ENCODE measurements at regions not wholly inside any gene's neighbourhood (a gene's known extent, or its start where the extent isn't known, plus 50 kb on each side); places are given as distances from the start of the nearest gene placed in this dataset.
A peak's percentile ranks its signal among the peaks of the same experiment; 100 is the strongest.
"Not testable (repeated sequence)": the region's sequence is repeated elsewhere in the genome, so short reads cannot be mapped to it uniquely, and the experiment has no call there.

DNA sequence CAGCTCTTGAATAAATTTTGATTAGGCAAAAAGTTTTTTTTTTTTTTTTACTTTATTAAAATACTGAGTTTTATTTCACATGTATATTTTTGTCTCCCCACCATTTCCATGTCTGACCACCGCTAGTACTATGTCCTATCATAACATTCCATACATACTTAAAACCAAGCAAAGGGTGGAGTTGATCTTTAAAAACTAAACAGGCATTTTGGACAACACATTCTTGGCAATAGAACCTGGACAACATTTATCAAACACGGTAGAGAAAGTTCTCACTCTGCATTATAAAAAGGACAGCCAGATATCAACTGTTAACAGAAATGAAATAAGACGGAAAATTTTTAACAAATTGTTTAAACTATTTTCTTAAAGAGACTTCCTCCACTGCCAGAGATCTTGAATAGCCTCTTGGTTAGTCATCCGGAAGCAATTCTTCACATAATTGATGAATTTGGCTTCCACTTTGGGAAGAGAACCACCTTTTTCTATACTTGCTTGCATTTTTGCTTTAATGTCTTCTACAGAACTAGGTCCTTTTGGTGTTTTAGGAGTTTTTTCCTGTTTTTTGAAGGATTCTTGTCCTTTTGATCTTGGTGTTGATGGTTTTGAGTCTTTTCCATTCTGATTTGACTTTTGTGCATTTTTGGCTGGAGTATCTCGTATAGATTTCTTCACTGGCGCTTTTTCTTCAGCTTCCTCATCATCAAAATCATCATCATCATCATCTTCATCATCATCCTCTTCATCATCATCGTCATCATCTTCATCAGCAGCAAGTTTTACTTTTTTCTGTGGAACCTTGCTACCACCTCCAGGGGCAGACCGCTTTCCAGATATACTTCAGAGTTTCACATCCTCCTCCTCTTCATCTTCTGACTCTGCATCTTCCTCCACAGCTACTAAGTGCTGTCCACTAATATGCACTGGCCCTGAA, 58.7 kb downstream of the POU5F2 start:
- not testable (repeated sequence) for DNase-seq (ENCODE audit: low read depth)

DNA sequence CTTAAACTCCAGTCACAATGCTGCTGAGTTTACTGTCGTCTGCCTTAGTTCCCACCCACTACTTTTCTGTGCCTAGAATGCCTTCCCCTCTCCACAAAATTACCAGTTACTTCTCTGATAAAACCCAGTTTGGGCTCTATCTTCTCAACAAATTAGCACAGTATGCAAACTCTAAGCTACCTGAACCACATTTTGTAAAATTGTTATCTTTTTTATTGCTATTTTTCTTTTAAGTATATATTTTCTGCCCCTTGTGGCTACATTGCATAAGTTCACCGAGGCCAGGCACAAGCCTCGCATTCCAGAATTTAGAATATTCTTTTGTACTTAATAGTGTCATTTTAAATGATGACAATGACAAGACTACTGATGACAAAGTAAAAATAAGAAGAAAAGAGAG, 60.0 kb downstream of the POU5F2 start:
- DNase-seq (ENCODE audit: low read depth), result no peak

DNA sequence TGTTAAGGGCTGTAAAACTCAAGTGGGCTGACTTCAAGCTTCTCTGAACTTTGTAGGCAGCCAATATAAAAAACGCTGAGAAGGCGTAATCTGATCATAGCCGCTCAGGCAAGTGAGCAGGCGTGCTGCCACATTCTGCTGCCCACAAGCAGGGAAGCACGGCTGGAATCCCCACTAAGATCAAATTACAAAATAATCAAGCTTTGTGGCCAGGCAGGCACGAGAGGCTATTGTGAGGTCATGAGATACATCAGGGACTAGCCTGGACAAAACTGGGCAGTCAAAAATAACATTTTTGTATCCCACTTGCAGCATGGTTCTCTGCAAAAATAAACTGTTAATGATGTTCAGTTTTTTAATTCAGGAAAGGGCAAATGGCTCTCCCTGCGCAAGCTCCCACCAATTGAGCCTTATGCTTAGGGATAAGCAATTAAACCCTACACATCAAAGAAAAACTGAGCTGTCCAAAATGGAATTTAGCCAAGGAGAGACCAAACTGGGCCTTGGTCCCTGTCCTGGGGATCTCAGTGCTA, 64.0 kb downstream of the POU5F2 start:
- peak; percentile 90 for DNase-seq (ENCODE audit: low read depth)

DNA sequence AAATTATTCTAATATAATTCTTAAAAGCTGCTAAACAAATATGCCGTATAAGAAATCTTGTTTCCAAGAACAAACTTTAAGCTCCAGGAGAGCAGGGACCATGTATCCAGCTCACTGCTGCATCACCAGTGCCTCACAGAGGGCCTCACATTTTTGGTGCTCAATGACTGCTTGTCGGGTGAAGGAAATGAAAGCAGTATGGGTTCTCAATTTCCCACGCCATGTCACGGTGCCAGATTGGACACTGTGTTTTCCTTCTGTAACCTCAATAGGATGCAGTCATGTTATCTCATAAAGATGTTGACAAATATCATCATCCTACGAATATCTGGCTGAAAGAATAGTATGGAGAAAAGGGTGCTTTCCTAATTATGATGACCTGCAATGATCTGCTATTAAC, 64.7 kb downstream of the POU5F2 start:
- peak; percentile 9 for DNase-seq (ENCODE audit: low read depth)

DNA sequence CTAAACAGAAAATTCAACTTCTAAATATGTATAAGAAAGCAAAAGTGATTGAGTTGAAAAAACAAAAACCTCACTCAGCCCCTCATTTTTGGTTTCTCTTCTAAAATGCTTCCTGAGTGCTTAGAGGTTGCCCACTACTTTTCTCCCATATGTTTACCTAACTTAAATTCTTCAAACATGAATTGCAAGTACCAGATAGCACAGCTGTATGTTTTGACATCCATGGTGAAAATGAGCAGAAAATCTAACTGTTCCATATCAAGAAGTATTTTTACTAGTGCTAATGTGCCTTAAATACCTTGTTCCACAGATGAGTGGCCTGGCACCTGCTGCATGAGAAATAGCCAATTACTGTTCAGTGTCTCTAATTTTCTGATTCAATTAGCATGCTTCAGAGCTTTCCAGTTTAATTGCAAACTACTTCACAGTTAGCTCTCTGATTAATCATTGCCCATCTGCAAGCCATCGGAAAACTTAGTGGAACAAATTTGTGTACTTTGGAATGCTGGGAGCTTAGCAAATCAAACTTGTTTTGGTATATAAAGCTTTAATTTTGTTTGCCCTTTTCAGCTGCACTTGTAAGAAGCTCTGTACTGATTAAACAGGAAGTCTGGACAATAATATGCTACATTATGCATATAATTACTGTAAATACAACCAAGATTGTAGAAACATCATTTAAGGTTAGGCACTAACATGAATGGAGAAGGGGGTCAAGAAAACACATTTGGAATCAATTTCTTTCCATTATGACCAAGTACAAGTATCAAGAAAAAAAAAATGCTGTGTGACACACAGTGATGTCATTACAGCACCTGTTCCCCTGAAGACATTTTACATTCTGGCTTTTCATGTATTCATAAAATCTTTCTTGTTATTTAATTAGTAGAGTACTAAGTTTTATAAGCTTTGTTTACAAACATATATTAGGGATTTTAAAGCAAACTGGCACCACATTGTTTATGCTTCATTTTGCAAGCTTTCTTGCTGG, 65.6 kb downstream of the POU5F2 start:
- DNase-seq (ENCODE audit: low read depth), result no peak

DNA sequence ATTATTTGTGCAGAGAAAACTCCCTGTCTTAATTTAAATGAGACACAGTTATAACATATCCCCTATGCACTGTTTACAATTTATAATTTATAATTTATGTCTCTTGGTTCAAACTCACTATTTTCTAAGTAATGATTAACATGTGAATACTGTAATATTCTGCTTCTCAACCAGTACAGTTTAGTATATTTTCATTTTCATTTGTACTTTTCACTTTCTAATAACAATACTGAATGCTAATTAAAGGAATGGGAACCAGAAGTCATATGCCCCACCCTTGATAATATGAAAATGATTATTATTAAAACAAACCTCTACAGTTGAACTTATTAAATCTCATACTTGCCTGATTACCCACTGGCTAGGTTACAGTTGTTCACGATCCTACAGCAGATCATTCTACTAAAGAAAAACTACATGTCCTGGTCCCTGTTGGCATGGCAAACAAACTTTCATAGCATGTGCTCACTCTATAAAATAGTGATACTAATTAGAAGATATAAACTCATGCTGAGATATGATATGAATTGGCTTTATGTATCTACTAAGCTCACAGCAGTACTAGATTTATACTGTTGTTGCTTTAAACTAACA, 66.4 kb downstream of the POU5F2 start:
- no peak for DNase-seq (ENCODE audit: low read depth)

DNA sequence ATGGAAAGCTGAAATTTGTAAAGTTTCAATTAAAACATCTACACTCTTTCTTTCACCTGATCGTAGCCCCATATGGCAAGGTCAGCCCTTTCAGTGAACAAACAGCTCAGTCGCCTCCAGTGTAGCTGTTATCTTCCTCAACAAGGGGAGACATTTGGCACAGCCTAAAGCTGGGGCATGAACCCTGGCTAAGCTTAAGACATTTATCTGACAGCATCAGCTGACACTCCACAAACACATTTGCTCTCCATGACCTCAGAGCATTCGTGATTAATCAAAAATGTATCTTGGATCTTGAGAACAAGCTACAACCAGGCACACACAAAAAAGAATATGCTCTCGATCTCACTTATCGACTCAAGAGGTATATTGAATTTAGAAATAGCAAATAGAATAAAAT, 67.3 kb downstream of the POU5F2 start:
- no peak for DNase-seq (ENCODE audit: low read depth)

DNA sequence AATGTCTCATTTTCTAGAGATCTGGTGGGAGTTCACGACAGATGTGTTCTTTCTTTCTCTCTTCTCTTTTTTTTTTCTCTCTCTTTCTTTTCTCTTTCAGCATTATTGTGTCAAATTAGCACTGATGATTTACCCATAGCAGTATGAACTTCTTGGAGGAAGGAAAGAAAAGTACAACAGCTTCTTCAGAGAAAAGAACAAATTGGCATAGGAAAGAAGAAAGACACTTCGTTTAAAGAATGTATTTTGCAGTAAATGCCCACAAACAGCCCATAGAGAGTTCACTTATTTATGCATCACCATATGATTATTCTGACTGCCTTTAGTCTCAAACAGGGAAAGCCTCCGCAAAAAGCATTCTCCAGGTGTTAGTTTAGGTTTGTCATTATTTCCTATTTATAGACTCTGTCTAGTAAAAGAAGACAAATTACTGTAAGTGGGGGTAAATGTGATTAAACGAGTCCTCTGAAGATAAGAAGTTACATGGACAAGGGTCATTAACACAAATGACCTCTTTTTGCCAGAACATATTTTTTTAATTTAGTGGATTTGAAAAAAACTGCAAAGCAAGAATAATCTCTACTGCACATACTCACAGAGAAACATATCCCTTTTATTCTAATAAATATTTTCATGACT, 68.0 kb downstream of the POU5F2 start:
- DNase-seq (ENCODE audit: low read depth), result no peak

DNA sequence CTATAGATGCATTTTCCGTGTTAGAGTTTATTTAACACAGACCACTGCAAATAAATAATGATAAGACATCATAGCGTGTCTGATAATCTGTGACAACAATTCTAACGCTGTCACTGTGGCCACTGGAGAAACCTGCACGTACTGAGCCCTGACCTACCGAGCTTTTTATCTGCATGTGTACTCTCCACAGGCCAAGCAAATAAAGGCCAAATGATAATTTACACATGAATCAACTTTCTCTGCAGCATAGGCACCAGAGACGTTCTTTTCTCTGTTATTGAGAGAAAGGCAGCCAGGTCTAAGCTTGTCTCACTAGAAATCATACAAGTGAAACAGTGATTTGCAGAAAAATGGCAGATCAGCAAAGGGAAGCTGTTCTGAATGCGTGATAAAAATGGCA, 75.8 kb downstream of the POU5F2 start:
- DNase-seq (ENCODE audit: low read depth), result no peak

DNA sequence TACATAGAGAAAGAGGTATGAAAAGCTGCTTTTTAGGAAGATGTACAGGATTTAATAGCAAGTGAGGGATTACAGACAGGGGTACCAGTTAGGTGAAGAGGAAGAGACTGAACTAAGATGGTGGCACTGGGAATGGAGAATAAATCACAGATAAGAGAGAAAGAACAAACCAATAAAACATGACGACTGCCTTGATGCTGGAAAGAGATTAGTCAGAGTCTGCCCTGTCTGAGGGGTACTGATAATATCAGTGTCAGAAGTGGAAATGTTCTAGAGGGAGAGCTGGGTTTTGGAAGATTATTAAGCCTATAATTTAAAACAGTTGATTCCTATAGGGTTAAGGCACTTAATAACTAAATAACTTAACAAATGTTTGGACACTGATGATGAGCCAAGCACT, 77.7 kb downstream of the NR2F1 start:
- no peak for DNase-seq (ENCODE audit: low read depth)

DNA sequence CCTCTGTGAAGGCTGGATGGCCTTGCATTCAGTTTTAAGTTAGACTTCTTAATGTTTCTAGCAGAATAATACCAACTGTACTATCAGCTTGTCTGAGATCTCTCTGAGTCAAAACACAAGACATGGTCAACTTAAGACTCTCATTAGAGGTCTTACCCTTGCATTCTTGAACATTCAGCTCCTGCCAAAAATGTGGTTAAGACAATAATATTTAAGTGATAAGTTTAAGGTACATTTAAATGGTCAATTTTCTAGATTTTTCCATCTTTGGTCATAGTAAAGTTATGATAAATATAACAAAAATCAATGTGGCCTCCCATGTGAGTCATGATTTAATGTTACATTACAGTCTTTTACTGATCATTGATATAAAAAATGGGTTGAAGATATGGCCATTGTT, 75.0 kb downstream of the NR2F1 start:
- no peak for DNase-seq (ENCODE audit: low read depth)

DNA sequence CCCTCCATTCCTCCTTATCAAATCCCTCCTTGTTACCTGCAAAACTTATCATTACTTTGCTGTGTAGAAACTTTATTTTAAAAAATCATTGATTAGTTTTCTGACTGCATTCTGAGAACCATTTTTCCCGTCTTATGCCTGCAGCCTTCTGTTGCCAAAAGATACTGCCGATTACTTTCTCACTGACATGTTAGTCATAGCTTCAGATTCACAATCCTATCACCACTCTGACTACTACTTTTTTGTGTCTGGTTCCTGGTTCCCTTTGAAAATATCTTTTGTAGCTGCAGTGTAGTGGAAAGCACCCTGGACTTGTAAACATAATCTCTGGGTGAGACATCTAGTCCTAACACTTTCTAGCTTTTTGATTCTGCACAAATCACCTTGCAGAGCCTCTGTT, 71.7 kb downstream of the NR2F1 start:
- no peak for DNase-seq (ENCODE audit: low read depth)

DNA sequence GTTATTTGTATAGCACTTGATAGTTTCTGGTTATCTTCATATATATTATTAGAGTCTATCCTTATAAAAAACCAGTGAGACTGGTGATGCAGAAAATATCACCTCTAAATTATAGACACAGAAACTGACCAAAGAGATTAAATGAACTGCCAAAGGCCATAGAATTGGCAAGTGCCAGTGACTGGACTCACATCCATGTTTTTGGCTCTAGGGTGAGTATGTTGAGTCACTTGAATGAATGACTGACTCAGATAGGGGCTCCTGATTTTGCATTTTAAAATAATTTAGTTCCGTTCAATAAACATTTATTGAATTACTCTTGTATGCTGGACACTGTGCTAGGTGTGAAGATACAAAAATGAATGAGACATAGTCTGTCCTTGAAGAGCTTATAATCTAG, 70.7 kb downstream of the NR2F1 start:
- no peak for DNase-seq (ENCODE audit: low read depth)

DNA sequence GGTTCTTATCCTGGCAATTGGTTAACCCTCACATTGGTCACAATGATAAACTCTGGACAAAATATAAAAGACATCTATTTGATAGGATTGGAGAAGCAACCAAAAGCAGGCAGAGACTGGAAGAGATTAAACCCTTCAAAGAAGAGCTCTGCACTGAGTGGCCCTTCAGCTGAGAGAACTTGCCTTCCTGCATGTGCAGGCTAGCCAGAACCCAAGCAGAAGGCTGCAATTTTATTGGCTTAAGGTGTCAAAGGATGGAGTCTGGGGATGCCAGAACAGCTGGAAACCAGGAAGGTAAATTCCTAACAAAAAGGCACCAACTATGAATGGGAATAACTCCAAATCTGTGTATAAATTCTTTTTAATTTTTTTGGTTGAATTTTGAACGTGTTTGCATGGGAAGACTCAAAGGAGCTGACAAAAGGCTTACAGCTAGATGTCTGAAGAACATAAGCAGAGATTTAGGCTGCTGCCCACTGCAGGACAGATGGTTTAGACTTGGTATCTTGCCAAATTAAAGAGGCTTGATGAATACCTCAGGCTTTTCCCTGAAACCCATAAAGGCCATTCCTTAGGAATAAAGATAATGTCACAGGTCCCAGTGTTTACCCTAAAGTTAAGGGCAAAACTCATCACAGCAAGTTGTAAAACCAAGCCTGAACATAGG, 66.3 kb downstream of the NR2F1 start:
- DNase-seq (ENCODE audit: low read depth), result no peak

DNA sequence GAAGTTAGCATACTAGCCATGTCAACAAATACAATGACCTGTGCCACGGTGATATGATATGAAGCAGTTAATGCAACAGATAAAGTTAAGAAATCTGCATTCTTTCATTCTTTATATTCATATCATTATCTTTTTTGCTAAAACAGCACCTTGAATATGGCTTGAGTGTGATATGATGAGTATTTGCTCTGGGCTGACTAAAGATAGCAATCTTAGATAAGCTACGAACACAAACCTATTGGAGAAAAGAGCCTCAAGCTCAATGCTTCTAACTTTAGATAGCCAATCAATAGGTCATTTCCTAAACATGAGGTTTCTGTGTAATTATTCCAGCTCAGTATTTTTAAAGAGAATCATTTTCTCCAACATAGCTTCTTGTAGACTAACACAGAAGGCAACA, 61.7 kb downstream of the NR2F1 start:
- no peak for DNase-seq (ENCODE audit: low read depth)

All from Daoy (cell line).